GM21526 (cell line): ENCODE measurements at regions not wholly inside any gene's neighbourhood (a gene's known extent, or its start where the extent isn't known, plus 50 kb on each side); places are given as distances from the start of the nearest gene placed in this dataset.
"Not testable (repeated sequence)": the region's sequence is repeated elsewhere in the genome, so short reads cannot be mapped to it uniquely, and the experiment has no call there.

Experiments used
- ATAC-seq: cut with Tn5 transposase; IDR thresholded peaks from one replicate; pipeline ENCODE4 v1.9.1; 2021; ENCODE audit warnings: moderate library complexity; ENCODE audit not compliant: unreplicated experiment, low FRiP score

GRCh38 chr13:79999601-80000000 lies 341.3 kb downstream of the SPRY2 start:
- no peak for ATAC-seq

- ATAC-seq, result no peak
These were observed 342.5 kb downstream of the SPRY2 start for GRCh38 chr13:79998381-79998880.

- no peak for ATAC-seq
These were observed 343.7 kb downstream of the SPRY2 start for GRCh38 chr13:79997244-79997643.

GRCh38 chr13:79995334-79995733 lies 345.6 kb downstream of the SPRY2 start:
- ATAC-seq, result no peak

GRCh38 chr13:79992111-79992510 lies 348.8 kb downstream of the SPRY2 start:
- no peak for ATAC-seq

- ATAC-seq, result no peak
These were observed 350.9 kb downstream of the SPRY2 start for GRCh38 chr13:79990048-79990447.

GRCh38 chr13:79989217-79989661 lies 351.7 kb downstream of the SPRY2 start:
- ATAC-seq, result no peak

- no peak for ATAC-seq
These were observed 352.4 kb downstream of the SPRY2 start for GRCh38 chr13:79988573-79988972.

GRCh38 chr13:79987761-79988160 lies 353.2 kb downstream of the SPRY2 start:
- ATAC-seq, result no peak

GRCh38 chr13:79987323-79987722 lies 353.6 kb downstream of the SPRY2 start:
- no peak for ATAC-seq

GRCh38 chr13:79986890-79987289 lies 354.0 kb downstream of the SPRY2 start:
- ATAC-seq, result no peak

GRCh38 chr13:79974935-79975650 lies 365.8 kb downstream of the SPRY2 start:
- ATAC-seq, result not testable (repeated sequence)

- peak; percentile 80 for ATAC-seq
These were observed 367.4 kb downstream of the SPRY2 start for GRCh38 chr13:79973533-79973963.

GRCh38 chr13:79972066-79972569 lies 368.8 kb downstream of the SPRY2 start:
- ATAC-seq, result no peak

- ATAC-seq, result no peak
These were observed 374.4 kb downstream of the SPRY2 start for GRCh38 chr13:79966493-79966895.

GRCh38 chr13:79966059-79966458 lies 374.9 kb downstream of the SPRY2 start:
- ATAC-seq, result no peak

- ATAC-seq, result no peak
These were observed 394.4 kb downstream of the SPRY2 start for GRCh38 chr13:79946556-79946955.

GRCh38 chr13:79943346-79944023 lies 397.4 kb downstream of the SPRY2 start:
- no peak for ATAC-seq

GRCh38 chr13:79941752-79942151 lies 399.2 kb downstream of the SPRY2 start:
- ATAC-seq, result no peak

- ATAC-seq, result no peak
These were observed 401.2 kb downstream of the SPRY2 start for GRCh38 chr13:79939689-79940088.

GRCh38 chr13:79937771-79938216 lies 403.1 kb downstream of the SPRY2 start:
- ATAC-seq, result no peak

GRCh38 chr13:79937311-79937710 lies 403.6 kb downstream of the SPRY2 start:
- ATAC-seq, result no peak
